Thyroid gland (tissue), 4 donors: ENCODE measurements at regions not wholly inside any gene's neighbourhood (a gene's known extent, or its start where the extent isn't known, plus 50 kb on each side); places are given as distances from the start of the nearest gene placed in this dataset.

ENCODE experiments used
- CTCF ChIP-seq, 6 experiments: fragments of 200-600 bp in 3 of 6; fragments of 450-650 bp in 3 of 6; sonication (generic) in 3 of 6; IDR thresholded peaks; one replicate each; pipeline ENCODE4 v1.5.1; 2016 to 2019; ENCODE audit warnings: antibody characterized with exemption in 6 of 6, mild to moderate bottlenecking in 2 of 6, inconsistent platforms in 1 of 6, moderate library complexity in 1 of 6
- POLR2A ChIP-seq, 2 donors: fragments of 450-650 bp; IDR thresholded peaks; one replicate each; pipeline ENCODE4 v1.6.1; 2017; ENCODE audit warnings: antibody characterized with exemption in 2 of 2, mild to moderate bottlenecking in 2 of 2, moderate library complexity in 1 of 2

GRCh38 chr1:118371612-118372011 is 186.6 kb upstream of the SPAG17 start:
- TF ChIP-seq CTCF (IDR thresholded peaks at IDR 0.05), result no peak
- no peak for TF ChIP-seq POLR2A (IDR thresholded peaks at IDR 0.05)
